Stimulated activated naive CD8-positive, alpha-beta T cell treated with anti-CD3 and anti-CD28 coated beads, Interleukin-15, amount 100 ng/mL, for 72 hours (primary cell): ENCODE measurements at regions not wholly inside any gene's neighbourhood (a gene's known extent, or its start where the extent isn't known, plus 50 kb on each side); places are given as distances from the start of the nearest gene placed in this dataset.

Experiments used
- ATAC-seq: fragments of 150-1000 bp; cut with Tn5 transposase; 2 replicates; pipeline ENCODE4 v1.10.0; 2021; ENCODE audit warnings: mild to moderate bottlenecking, moderate library complexity
- DNase-seq, 2 donors: peaks; one replicate each; pipeline ENCODE4 v3.0.0; 2021 to 2022
- H3K27ac Mint-ChIP-seq, 2 donors: one replicate each; pipeline ENCODE4 v1.8.0; 2022; ENCODE audit warnings: mild to moderate bottlenecking in 2 of 2, mixed read lengths in 2 of 2, moderate library complexity in 2 of 2
- H3K27me3 Mint-ChIP-seq: one replicate; pipeline ENCODE4 v1.8.0; 2022; ENCODE audit warnings: mixed read lengths
- H3K4me1 Mint-ChIP-seq: one replicate; pipeline ENCODE4 v1.8.0; 2022; ENCODE audit warnings: mild to moderate bottlenecking, mixed read lengths
- H3K4me3 Mint-ChIP-seq, 2 donors: one replicate each; pipeline ENCODE4 v1.8.0; 2022; ENCODE audit warnings: mild to moderate bottlenecking in 2 of 2, mixed read lengths in 2 of 2, moderate library complexity in 1 of 2
- H3K9me3 Mint-ChIP-seq, 2 donors: one replicate each; pipeline ENCODE4 v1.8.0; 2022; ENCODE audit warnings: mixed read lengths in 2 of 2

GRCh38 chr18:44170208-44170880 is 510.3 kb upstream of the SETBP1 start:
- H3K27me3 Mint-ChIP-seq, result no peaks in the 10 kb centered on the region
- no peak overlapping the region for H3K4me3 Mint-ChIP-seq
- H3K9me3 Mint-ChIP-seq, result peaks cover 0 to 6% of the 10 kb centered on the region in 2 donors
- H3K4me1 Mint-ChIP-seq, result no peaks in the 10 kb centered on the region
- H3K27ac Mint-ChIP-seq, result no peak overlapping the region
- no peak for DNase-seq
- ATAC-seq, result no peak

DNA sequence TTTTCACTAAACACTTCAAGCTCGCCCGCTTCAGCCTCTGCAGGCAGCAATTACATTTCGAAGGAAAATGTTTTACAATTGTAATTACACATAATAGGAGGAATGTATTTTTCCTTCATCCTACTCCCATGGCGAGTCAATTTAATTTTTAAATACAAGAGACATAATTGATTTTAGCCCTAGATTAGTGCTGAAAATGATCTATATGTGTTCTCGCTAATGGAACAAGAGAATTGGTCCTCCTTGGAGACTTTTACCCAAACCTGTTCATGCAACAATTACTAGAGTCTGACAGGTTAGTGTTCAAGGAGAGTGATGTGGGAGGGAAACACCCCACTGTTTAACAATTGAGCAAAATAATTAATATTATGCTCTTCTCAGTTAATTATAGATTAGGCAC is 509.4 kb upstream of the SETBP1 start:
- no peak overlapping the region for H3K27ac Mint-ChIP-seq
- no peak overlapping the region for H3K4me3 Mint-ChIP-seq
- DNase-seq (no peak), ATAC-seq (no peak)
- H3K9me3 Mint-ChIP-seq, result peaks cover 0 to 11% of the 10 kb centered on the region in 2 donors
- H3K4me1 Mint-ChIP-seq, result no peaks in the 10 kb centered on the region
- H3K27me3 Mint-ChIP-seq, result no peaks in the 10 kb centered on the region

- H3K27ac Mint-ChIP-seq, result no peak overlapping the region
- H3K4me3 Mint-ChIP-seq, result no peak overlapping the region
- no peak for DNase-seq
- ATAC-seq, result no peak
- no peaks in the 10 kb centered on the region for H3K27me3 Mint-ChIP-seq
- no peaks in the 10 kb centered on the region for H3K4me1 Mint-ChIP-seq
- peaks cover 0 to 13% of the 10 kb centered on the region in 2 donors for H3K9me3 Mint-ChIP-seq
Measured at GRCh38 chr18:44175891-44176290, 504.8 kb upstream of the SETBP1 start.

DNA sequence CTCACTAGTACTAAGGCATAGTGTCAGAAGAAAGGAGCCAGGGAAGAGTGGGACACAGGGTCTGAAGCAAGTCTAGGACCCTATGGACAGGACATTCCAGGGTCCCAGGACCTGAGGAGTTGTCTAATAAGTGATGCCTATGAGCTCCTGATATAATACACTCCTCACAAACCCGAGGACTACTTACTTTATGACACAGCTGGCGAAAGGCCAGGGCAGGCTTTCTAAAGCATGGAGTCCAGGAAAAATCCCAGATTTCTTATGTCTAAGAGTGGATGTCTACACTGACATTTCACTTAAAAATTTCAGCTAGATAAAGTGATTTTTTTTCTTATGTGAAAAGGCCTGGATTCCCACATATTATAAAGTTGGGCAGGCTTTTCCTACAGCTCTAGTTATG is 502.2 kb upstream of the SETBP1 start:
- Mint-ChIP-seq H3K4me1 (no peaks in the 10 kb centered on the region), H3K27ac (no peak overlapping the region), H3K9me3 (peaks cover 0 to 13% of the 10 kb centered on the region in 2 donors), H3K4me3 (no peak overlapping the region), H3K27me3 (no peaks in the 10 kb centered on the region)
- no peak for DNase-seq
- no peak for ATAC-seq

- DNase-seq (no peak), ATAC-seq (no peak)
- no peak overlapping the region for H3K27ac Mint-ChIP-seq
- H3K27me3 Mint-ChIP-seq, result no peaks in the 10 kb centered on the region
- H3K4me3 Mint-ChIP-seq, result no peak overlapping the region
- peaks cover 0 to 8% of the 10 kb centered on the region in 2 donors for H3K9me3 Mint-ChIP-seq
- no peaks in the 10 kb centered on the region for H3K4me1 Mint-ChIP-seq
Measured at GRCh38 chr18:44179693-44180092, 501.0 kb upstream of the SETBP1 start.

- Mint-ChIP-seq H3K27ac (no peak overlapping the region), H3K4me1 (no peaks in the 10 kb centered on the region), H3K4me3 (no peak overlapping the region), H3K27me3 (no peaks in the 10 kb centered on the region), H3K9me3 (peaks cover 0 to 7% of the 10 kb centered on the region in 2 donors)
- DNase-seq, result no peak
- no peak for ATAC-seq
Measured at GRCh38 chr18:44180683-44181082, 500.0 kb upstream of the SETBP1 start.

- H3K27ac Mint-ChIP-seq, result no peak overlapping the region
- H3K4me3 Mint-ChIP-seq, result no peak overlapping the region
- ATAC-seq, result no peak
- no peaks in the 10 kb centered on the region for H3K4me1 Mint-ChIP-seq
- H3K27me3 Mint-ChIP-seq, result no peaks in the 10 kb centered on the region
- H3K9me3 Mint-ChIP-seq, result no peaks in the 10 kb centered on the region
- DNase-seq, result no peak
Measured at GRCh38 chr18:44181951-44182747, 498.5 kb upstream of the SETBP1 start.

GRCh38 chr18:44186001-44186400 is 494.7 kb upstream of the SETBP1 start:
- H3K4me1 Mint-ChIP-seq, result no peaks in the 10 kb centered on the region
- H3K27ac Mint-ChIP-seq, result no peak overlapping the region
- DNase-seq (no peak), ATAC-seq (no peak)
- H3K27me3 Mint-ChIP-seq, result no peaks in the 10 kb centered on the region
- H3K9me3 Mint-ChIP-seq, result no peaks in the 10 kb centered on the region
- no peak overlapping the region for H3K4me3 Mint-ChIP-seq

- Mint-ChIP-seq H3K27me3 (no peaks in the 10 kb centered on the region), H3K27ac (no peak overlapping the region), H3K4me1 (no peaks in the 10 kb centered on the region)
Measured at GRCh38 chr18:44187090-44187489, 493.6 kb upstream of the SETBP1 start.

GRCh38 chr18:44195394-44196140 is 485.1 kb upstream of the SETBP1 start:
- DNase-seq, result no peak
- Mint-ChIP-seq H3K4me3 (no peak overlapping the region), H3K9me3 (peaks cover 0 to 3% of the 10 kb centered on the region in 2 donors), H3K4me1 (no peaks in the 10 kb centered on the region), H3K27ac (peak overlapping the region in 1 of 2 donors; percentile 25), H3K27me3 (no peaks in the 10 kb centered on the region)
- no peak for ATAC-seq

More at GRCh38 chr18:44187090-44187489, 493.6 kb upstream of the SETBP1 start:
- H3K4me3 Mint-ChIP-seq, result no peak overlapping the region
- no peaks in the 10 kb centered on the region for H3K9me3 Mint-ChIP-seq
- DNase-seq (no peak), ATAC-seq (no peak)

DNA sequence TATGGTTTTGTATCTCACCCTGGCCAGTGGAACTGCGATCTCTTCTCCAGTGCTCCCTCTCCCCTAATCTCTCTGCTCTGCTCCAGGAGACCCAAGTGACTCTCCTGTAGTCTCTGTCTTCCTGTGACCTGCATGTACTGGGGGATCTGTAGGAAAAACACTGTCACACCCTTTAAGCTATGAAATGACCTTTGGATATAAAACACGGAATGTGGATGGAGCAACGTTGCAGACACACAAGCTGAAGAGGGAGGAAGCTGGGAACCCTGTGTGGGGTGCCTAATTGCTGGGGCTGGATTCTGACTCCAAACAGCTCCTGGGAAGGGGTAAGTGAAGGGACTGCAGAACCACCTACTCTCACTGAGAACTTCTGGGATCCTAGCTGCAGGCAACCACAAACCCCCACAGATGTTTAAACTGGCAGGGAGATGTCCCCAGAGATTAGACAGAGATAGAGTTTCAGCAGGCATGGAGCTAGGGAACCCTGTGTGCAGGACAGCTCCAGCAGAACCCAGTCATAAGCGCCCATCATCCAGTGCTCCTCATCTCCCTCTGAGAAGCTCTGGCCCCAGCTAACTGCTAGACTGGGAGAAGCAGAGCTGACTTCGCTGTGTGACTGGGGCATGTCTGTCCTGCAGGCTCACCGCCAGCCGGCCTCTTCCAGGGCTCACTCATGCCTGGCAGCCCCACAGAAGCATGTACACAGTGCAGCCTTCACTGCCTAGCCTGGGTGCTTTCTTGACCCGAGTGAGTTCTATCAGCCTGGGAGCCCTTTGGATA is 482.7 kb upstream of the SETBP1 start:
- no peaks in the 10 kb centered on the region for H3K27me3 Mint-ChIP-seq
- H3K9me3 Mint-ChIP-seq, result peaks cover 0 to 3% of the 10 kb centered on the region in 2 donors
- DNase-seq (no peak), ATAC-seq (no peak)
- no peaks in the 10 kb centered on the region for H3K4me1 Mint-ChIP-seq
- H3K4me3 Mint-ChIP-seq, result no peak overlapping the region
- H3K27ac Mint-ChIP-seq, result no peak overlapping the region

DNA sequence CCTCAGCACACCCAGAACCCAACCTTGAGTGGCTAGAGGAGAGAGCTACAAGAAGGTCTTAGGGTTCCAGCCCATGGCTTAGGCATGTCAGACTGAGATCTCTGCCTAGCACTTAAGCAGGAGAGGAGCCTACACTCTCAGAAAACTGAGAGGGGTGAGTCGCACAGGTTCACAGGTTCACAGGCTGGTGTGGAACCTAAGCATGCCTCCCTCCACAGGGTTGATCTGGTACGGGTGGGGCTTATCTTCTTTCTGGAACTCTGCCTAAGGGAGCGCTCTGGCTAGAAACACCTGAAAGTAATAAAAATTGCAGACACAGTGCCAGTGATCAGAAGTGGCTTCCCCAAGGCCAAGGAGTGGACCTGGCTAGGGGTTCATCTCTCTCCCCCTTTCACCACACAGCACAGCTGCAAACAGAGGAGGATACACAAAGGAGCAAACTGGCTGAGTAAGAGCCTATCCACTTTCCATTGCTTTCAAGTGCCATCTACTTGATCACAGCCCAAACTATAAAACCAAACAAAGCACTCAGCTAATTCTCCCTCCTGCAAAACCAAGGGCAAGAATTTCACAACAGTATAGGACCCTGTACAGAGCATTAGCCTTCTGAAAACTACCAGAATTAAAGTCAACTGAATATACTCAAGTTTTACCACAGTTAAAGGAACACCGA is 481.9 kb upstream of the SETBP1 start:
- Mint-ChIP-seq H3K27me3 (no peaks in the 10 kb centered on the region), H3K4me1 (no peaks in the 10 kb centered on the region), H3K9me3 (peaks cover 0 to 3% of the 10 kb centered on the region in 2 donors), H3K4me3 (no peak overlapping the region), H3K27ac (no peak overlapping the region)
- no peak for ATAC-seq
- no peak for DNase-seq

DNA sequence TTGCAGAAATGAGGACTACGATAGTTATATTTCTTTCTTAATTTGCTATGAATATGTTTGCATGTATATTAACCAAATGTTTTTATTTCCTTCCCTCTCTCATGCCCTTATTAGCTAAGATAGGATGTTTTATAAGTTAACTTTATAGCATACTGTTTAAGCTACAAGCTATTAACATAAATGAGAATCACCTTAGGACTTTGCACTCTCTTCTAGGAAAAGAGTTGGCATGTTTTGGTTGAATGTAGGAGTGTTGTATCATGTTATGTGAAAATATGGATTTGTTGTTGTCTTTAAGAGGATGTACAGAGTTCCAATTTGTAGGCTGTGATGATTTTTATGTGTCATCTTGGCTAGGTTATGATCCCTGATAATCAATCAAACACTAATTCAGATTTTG is 467.4 kb upstream of the SETBP1 start:
- DNase-seq (no peak), ATAC-seq (no peak)
- no peaks in the 10 kb centered on the region for H3K4me1 Mint-ChIP-seq
- no peak overlapping the region for H3K4me3 Mint-ChIP-seq
- H3K9me3 Mint-ChIP-seq, result no peaks in the 10 kb centered on the region
- H3K27me3 Mint-ChIP-seq, result no peaks in the 10 kb centered on the region
- H3K27ac Mint-ChIP-seq, result no peak overlapping the region

DNA sequence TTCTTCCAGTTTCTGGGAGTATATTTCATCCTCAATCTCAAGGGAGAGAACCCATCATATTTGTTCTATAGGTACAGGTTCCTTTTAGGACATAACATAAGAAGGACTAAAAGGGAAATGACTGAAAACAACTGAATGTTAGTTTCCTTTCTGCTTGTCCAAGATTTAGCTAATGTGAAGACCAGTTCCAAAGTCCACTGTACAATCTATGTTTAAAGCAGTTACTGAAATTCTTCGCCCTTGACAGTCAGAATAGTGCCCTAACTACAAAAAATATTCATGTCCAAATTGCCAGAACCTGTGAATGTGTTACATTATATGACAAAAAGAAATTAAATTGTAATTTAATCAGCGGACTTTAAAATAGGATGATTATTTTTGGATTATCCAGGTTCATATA is 466.3 kb upstream of the SETBP1 start:
- Mint-ChIP-seq H3K4me3 (no peak overlapping the region), H3K27me3 (no peaks in the 10 kb centered on the region), H3K4me1 (no peaks in the 10 kb centered on the region), H3K9me3 (peaks cover 0 to 1% of the 10 kb centered on the region in 2 donors), H3K27ac (no peak overlapping the region)
- ATAC-seq, result no peak
- no peak for DNase-seq

GRCh38 chr18:44216169-44216568 is 464.5 kb upstream of the SETBP1 start:
- H3K27ac Mint-ChIP-seq, result no peak overlapping the region
- no peaks in the 10 kb centered on the region for H3K27me3 Mint-ChIP-seq
- peaks cover 0 to 6% of the 10 kb centered on the region in 2 donors for H3K9me3 Mint-ChIP-seq
- H3K4me1 Mint-ChIP-seq, result no peaks in the 10 kb centered on the region
- H3K4me3 Mint-ChIP-seq, result no peak overlapping the region
- ATAC-seq, result no peak
- no peak for DNase-seq
